ENCODE measurements at regions not wholly inside any gene's neighbourhood (a gene's known extent, or its start where the extent isn't known, plus 50 kb on each side); places are given as distances from the start of the nearest gene placed in this dataset.

GRCh38 chr9:126050605-126050990 lies 276.0 kb upstream of the MVB12B start (continued):
- TF ChIP-seq ETV6 (conservative IDR thresholded peaks at IDR 0.05 in 1 of 2, IDR thresholded peaks at IDR 0.05 in 1 of 2; ENCODE audit: borderline replicate concordance in 1 of 2, low read depth in 1 of 2) (no peak), BCL11A (IDR thresholded peaks at IDR 0.05; ENCODE audit: low read depth, low read length) (no peak), CHD4 (IDR thresholded peaks at IDR 0.05) (no peak), PKNOX1 (IDR thresholded peaks at IDR 0.05) (no peak), RFX5 (IDR thresholded peaks at IDR 0.05; ENCODE audit: low read depth, low read length) (no peak), STAT3 (IDR thresholded peaks at IDR 0.05; ENCODE audit: low read depth, low read length) (no peak), JUNB (IDR thresholded peaks at IDR 0.05) (no peak), CBFB (IDR thresholded peaks at IDR 0.05; ENCODE audit: low read depth) (no peak), RBBP5 (conservative IDR thresholded peaks at IDR 0.05) (no peak), TARDBP (IDR thresholded peaks at IDR 0.05; ENCODE audit: borderline replicate concordance) (no peak), NFXL1 (IDR thresholded peaks at IDR 0.05; ENCODE audit: borderline replicate concordance) (no peak), POLR2AphosphoS2 (IDR thresholded peaks at IDR 0.05; ENCODE audit: low read depth, low read length) (no peak), IRF4 (IDR thresholded peaks at IDR 0.05; ENCODE audit: low read depth, low read length) (no peak), DPF2 (IDR thresholded peaks at IDR 0.05) (no peak)

- POLR2A ChIA-PET: no interaction called here
- TF ChIP-seq ETV6 (conservative IDR thresholded peaks at IDR 0.05 in 1 of 2, IDR thresholded peaks at IDR 0.05 in 1 of 2; ENCODE audit: borderline replicate concordance in 1 of 2, low read depth in 1 of 2) (no peak), ZNF592 (IDR thresholded peaks at IDR 0.05) (no peak)
Measured at GRCh38 chr9:126051446-126052130, 275.0 kb upstream of the MVB12B start.

More at GRCh38 chr9:126051446-126052130, 275.0 kb upstream of the MVB12B start:
- 36% methylated on average over 15 of the region's 15 CpGs for WGBS (ENCODE audit: insufficient coverage, insufficient replicate concordance, low lambda C conversion rate, missing lambda C conversion rate)
- RAD21 ChIA-PET (ENCODE audit: unreplicated experiment): no interaction called here
- H3K9me3 ChIP-seq (replicated peaks; ENCODE audit: control insufficient read depth, insufficient read depth, low read length): no peaks in the 10 kb centered on the region
- no peak overlapping the region for H3K27ac ChIP-seq (ENCODE audit: control insufficient read depth, insufficient read depth)
- no peaks in the 10 kb centered on the region for H3K4me1 ChIP-seq (ENCODE audit: control insufficient read depth, insufficient read depth, low read length)
- H3K36me3 ChIP-seq (ENCODE audit: control insufficient read depth in 2 of 2, insufficient read depth in 2 of 2, low read length in 1 of 2): no peaks in the 10 kb centered on the region
- H2AFZ ChIP-seq (ENCODE audit: control insufficient read depth, low read depth, low read length): no peak overlapping the region
- intact Hi-C loops (cut with micrococcal nuclease; ENCODE audit: unreplicated experiment): no loop called here
- no peak for ATAC-seq
- no TSS peak for BruUV-seq (replicated peaks)
- FAIRE-seq: no peak
- in situ Hi-C loops (cut with MboI): no loop called here
- CTCF ChIA-PET: no interaction called here
- SMC1A ChIA-PET (ENCODE audit: uncharacterized antibody, unreplicated experiment): interaction anchor here (0.5 kb wide), 1 partner anchor 98 kb away, joined by 3 read pairs; no protein-coding TSS in a partner anchor
- H3K79me2 ChIP-seq (ENCODE audit: control insufficient read depth, insufficient read depth, low read length): no peaks in the 10 kb centered on the region
- peaks cover 1 to 3% of the 10 kb centered on the region in 2 experiments; a peak in 3 of 4 replicates for H3K27me3 ChIP-seq (replicated peaks in 1 of 2; ENCODE audit: control insufficient read depth in 2 of 2, insufficient read depth in 2 of 2, low read length in 1 of 2)
- no peak for DNase-seq (ENCODE audit: low read depth, low spot score)
- no peak overlapping the region for H3K9ac ChIP-seq (ENCODE audit: control insufficient read depth, insufficient read depth, low read length)
- H4K20me1 ChIP-seq (ENCODE audit: control insufficient read depth, insufficient read depth): no peaks in the 10 kb centered on the region
- H3K4me3 ChIP-seq: no peak overlapping the region
- no peak overlapping the region for H3K4me2 ChIP-seq (ENCODE audit: control insufficient read depth, insufficient read depth)

Data from GM12878 (cell line).